ENCODE measurements at regions not wholly inside any gene's neighbourhood (a gene's known extent, or its start where the extent isn't known, plus 50 kb on each side); places are given as distances from the start of the nearest gene placed in this dataset.

- TF ChIP-seq, protein P1, sequence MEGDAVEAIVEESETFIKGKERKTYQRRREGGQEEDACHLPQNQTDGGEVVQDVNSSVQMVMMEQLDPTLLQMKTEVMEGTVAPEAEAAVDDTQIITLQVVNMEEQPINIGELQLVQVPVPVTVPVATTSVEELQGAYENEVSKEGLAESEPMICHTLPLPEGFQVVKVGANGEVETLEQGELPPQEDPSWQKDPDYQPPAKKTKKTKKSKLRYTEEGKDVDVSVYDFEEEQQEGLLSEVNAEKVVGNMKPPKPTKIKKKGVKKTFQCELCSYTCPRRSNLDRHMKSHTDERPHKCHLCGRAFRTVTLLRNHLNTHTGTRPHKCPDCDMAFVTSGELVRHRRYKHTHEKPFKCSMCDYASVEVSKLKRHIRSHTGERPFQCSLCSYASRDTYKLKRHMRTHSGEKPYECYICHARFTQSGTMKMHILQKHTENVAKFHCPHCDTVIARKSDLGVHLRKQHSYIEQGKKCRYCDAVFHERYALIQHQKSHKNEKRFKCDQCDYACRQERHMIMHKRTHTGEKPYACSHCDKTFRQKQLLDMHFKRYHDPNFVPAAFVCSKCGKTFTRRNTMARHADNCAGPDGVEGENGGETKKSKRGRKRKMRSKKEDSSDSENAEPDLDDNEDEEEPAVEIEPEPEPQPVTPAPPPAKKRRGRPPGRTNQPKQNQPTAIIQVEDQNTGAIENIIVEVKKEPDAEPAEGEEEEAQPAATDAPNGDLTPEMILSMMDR (conservative IDR thresholded peaks at IDR 0.05; ENCODE audit: low read length) = no peak
- no peak for TF ChIP-seq EZH2phosphoT487 (IDR thresholded peaks at IDR 0.05; ENCODE audit: borderline replicate concordance)
These were observed 271.1 kb upstream of the CCL2 start for GRCh38 chr17:33983824-33984574.

Data from Loucy (cell line).